ENCODE measurements at regions not wholly inside any gene's neighbourhood (a gene's known extent, or its start where the extent isn't known, plus 50 kb on each side); places are given as distances from the start of the nearest gene placed in this dataset.

DNA sequence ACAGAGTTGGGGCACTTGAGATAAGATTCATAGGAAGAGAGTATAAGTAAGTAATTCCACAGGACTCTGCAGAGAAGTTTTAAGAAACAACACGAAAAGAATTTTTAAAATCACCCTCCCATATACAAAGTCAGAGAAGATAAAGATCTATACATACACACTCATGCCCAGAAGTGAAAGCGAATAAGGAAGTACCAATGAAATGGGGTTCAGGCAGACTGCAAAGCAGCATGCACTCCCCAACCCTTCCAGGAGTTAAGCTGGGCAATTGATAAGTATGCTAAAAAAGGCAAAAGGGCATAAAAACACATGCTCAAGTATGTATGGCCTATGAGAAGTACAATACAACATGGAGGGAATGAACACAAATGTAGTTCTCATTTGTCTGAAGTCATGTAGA, 246.2 kb upstream of the GRIP1 start:
- no peak for TF ChIP-seq CTCF (IDR thresholded peaks at IDR 0.05)
- no peak for TF ChIP-seq POLR2A (IDR thresholded peaks at IDR 0.05)

All from Peyer's patch (tissue), 4 donors.